HG03097 (cell line): ENCODE measurements at regions not wholly inside any gene's neighbourhood (a gene's known extent, or its start where the extent isn't known, plus 50 kb on each side); places are given as distances from the start of the nearest gene placed in this dataset.

ENCODE experiments used
- ATAC-seq: cut with Tn5 transposase; IDR thresholded peaks from one replicate; pipeline ENCODE4 v1.9.1; 2021; ENCODE audit not compliant: unreplicated experiment, low FRiP score

GRCh38 chr14:43244142-43244625, 1262.9 kb downstream of the FSCB start:
- ATAC-seq = no peak

- no peak for ATAC-seq
Observed at GRCh38 chr14:43243168-43243567, 1263.9 kb downstream of the FSCB start.

GRCh38 chr14:43232261-43232660, 1274.8 kb downstream of the FSCB start:
- no peak for ATAC-seq

- no peak for ATAC-seq
Observed at GRCh38 chr14:43215524-43215923, 1291.6 kb downstream of the FSCB start.

- no peak for ATAC-seq
Observed at GRCh38 chr14:43207189-43207588, 1299.9 kb downstream of the FSCB start.

GRCh38 chr14:43204816-43205215, 1302.3 kb downstream of the FSCB start:
- ATAC-seq = no peak

- ATAC-seq = no peak
Observed at GRCh38 chr14:43200519-43200918, 1306.6 kb downstream of the FSCB start.

GRCh38 chr14:43198465-43198864, 1308.6 kb downstream of the FSCB start:
- no peak for ATAC-seq

DNA sequence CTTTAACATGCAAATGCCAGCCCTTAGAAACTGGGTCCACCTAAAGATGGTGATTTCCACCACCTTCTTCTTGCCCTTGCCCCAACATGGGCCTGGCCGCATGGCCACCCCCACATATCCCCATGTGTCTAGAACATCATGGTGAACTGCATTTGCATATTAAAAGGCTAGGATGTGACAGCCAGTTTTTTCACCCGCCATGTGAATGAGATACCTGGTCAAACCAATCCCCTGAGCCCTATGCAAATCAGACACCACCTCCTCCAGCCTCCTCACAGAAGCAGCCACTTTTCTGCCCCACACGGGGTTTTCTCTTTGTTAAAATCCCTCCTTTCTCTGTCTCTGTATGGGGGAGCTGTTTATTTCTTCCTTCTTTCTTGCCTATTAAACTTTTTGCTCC, 1322.5 kb downstream of the FSCB start:
- no peak for ATAC-seq

- ATAC-seq = no peak
Observed at GRCh38 chr14:43183916-43184315, 1323.2 kb downstream of the FSCB start.

DNA sequence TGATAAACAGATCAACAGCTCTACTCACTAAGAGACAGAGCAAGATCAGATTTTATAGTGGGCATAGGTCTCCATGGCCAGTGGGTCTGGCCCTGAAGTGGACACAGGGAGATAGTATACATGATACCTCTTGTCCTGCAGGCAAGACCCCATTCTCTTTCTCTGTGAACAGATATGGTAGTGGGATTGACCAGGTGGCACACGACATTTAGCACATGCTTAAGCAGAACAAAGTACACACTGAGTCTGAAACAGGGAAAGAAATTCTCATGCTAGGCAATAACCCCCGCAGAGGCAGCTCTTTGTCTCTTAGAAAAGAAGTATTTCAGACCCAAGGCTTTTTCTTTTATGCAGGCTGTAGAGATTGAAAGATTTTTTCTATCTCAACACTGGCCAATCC, 1331.2 kb downstream of the FSCB start:
- ATAC-seq = no peak

GRCh38 chr14:43172899-43173548, 1334.1 kb downstream of the FSCB start:
- ATAC-seq = no peak

DNA sequence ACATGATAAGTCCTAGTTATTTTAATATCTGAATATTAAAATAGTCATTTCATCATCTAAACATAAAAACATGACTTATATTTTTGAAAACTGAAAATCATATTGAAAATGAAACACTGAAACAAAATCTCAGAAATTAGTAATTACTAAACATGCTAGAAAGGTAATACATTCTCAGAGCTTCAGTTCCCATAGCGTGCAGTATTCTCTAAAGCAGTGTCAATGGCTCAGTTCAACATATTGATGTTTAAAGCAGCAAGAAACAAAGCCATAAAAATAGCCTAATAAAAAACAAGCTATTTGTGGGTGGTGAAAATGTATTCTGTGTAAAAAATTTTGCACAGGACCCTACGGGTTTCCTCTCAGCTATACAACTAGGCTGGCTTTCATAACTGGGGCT, 1337.4 kb downstream of the FSCB start:
- ATAC-seq = no peak

- no peak for ATAC-seq
Observed at GRCh38 chr14:43168371-43168925, 1338.6 kb downstream of the FSCB start.

GRCh38 chr14:43166163-43166562, 1340.9 kb downstream of the FSCB start:
- ATAC-seq = no peak

DNA sequence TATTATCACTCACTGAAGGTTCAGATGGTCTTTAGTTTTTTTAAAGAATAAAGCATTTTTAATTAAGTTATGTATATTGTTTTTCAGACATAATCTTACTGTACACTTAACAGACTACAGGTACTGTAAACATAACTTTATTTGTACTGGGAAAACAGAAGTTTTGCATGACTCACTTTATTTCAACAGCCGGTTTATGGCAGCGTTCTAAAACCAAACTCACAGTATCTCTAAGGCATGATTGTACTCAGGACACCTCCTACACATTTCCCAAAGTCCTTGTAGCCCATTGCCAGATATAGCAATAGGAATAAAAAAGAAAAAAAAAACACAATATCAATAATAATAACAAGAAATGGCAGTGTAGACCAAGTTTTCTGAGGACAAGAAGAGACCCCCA, 1341.4 kb downstream of the FSCB start:
- ATAC-seq = no peak

DNA sequence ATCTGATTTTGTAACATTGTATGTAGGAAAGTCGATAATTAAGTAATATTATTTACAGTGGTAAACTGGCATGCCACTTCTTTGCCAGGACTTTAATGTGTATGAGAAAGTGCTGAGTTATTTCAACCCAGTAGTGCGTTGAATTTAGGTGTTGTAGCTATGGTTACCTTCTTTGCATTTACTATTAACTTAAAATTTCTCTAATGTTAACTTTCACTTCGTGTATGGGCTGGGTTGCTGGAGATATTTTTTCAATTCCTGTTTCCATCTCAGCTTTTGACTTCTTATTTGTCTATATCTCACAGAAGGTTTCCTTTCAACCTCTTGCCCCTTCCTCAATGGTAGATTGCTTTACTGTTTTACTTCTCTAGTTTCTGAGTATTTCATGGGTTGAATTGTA, 1345.6 kb downstream of the FSCB start:
- no peak for ATAC-seq

DNA sequence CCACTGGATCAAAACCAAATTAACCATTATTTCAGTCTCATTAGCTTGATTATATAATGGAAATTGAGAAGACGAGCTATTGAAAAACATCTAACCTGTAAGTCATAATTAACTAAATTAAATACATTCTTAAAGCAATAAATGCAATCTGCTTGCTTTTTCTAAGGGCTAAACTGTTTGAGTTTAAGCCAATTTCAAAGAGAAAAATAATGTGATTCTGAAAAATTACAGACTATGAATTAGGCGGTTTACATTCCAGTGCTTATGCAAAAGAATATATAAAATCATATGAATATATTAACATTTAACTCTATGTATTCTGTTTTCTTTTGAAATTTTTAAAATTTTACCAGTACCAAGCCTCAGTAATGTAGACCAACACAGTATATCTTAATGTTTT, 1349.4 kb downstream of the FSCB start:
- no peak for ATAC-seq

DNA sequence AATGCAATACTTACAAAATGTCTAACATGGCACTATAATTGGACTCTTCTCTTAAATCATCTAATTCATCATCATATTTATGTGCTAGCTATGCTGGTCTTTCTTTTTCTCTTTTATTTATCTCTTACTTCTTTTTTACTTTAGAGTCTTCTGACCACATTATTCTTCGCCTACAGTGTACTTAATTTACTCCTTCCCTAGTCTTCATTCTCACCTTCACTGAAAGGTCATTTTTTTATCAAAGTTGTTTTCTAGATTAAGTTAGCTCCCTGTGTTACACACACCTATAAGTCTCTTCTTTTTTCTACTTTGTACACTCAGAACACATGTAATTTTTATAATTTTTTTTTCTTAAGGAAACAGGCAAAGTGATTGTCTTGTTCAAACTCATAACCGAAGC, 1351.2 kb downstream of the FSCB start:
- no peak for ATAC-seq

GRCh38 chr14:43155258-43155657, 1351.8 kb downstream of the FSCB start:
- no peak for ATAC-seq

GRCh38 chr14:43147485-43147884, 1359.6 kb downstream of the FSCB start:
- ATAC-seq = no peak

DNA sequence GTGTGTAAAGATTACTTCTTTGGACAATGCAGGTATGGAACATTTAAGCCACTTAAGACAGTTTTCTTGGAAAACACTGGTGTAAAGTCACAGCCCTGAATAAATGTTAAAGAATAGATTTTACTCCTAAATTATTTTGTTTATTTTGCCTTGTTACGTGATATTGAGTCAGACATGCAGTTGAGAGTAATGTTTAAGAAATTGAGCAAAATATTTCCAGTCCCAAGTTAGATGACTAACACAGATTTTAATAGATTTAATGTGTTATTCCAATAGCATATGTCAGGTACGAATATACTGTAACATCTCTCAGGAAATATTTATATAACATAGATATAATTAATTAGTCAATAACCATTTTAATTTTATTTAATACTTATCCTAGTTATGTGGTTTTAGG, 1361.7 kb downstream of the FSCB start:
- ATAC-seq = no peak

- no peak for ATAC-seq
Observed at GRCh38 chr14:43143106-43143505, 1364.0 kb downstream of the FSCB start.
